H7 (cell line): ENCODE measurements at regions not wholly inside any gene's neighbourhood (a gene's known extent, or its start where the extent isn't known, plus 50 kb on each side); places are given as distances from the start of the nearest gene placed in this dataset.

ENCODE experiments used
- DNase-seq: peaks from one replicate; pipeline ENCODE4 v3.0.0; 2012
- H3K27me3 ChIP-seq: 2 replicates; pipeline ENCODE4 v1.6.0; 2011; ENCODE audit warnings: mild to moderate bottlenecking, low read length; ENCODE audit not compliant: control insufficient read depth, insufficient read depth
- H3K36me3 ChIP-seq: replicated peaks from 2 replicates; pipeline ENCODE4 v1.5.1; 2011; ENCODE audit warnings: low read length; ENCODE audit not compliant: control insufficient read depth, insufficient read depth
- H3K4me3 ChIP-seq: 2 replicates; pipeline ENCODE4 v1.5.1; 2011; ENCODE audit warnings: low read depth, mild to moderate bottlenecking, control low read depth, low read length, moderate library complexity; ENCODE audit not compliant: insufficient read depth

- no peak for DNase-seq
- H3K27me3 ChIP-seq, result no peaks in the 10 kb centered on the region
- H3K4me3 ChIP-seq, result no peak overlapping the region
- H3K36me3 ChIP-seq, result no peaks in the 10 kb centered on the region
These were observed 268.2 kb downstream of the PTEN start for GRCh38 chr10:88131511-88132139.

DNA sequence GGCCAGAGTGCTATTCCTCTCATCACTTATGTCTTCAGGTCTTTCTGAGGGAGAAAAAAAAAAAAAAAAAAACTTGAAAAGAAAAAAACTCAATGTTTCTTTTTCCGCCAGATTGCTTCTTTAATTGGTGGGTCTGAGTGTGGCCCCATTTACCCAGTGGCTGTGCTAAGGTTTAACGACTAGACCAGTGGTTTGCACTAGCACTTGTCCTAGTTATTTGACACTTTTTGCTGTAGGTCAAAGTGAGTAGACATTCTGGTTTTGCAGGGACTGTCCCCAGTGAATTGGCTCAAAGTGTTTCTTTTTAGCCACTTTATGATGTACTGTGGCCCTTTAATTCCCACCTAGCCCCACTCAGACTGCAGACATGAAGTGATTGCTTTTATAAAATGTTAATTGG lies 273.3 kb downstream of the PTEN start:
- DNase-seq, result no peak
- Histone ChIP-seq H3K4me3 (no peak overlapping the region), H3K36me3 (no peaks in the 10 kb centered on the region), H3K27me3 (no peaks in the 10 kb centered on the region)

DNA sequence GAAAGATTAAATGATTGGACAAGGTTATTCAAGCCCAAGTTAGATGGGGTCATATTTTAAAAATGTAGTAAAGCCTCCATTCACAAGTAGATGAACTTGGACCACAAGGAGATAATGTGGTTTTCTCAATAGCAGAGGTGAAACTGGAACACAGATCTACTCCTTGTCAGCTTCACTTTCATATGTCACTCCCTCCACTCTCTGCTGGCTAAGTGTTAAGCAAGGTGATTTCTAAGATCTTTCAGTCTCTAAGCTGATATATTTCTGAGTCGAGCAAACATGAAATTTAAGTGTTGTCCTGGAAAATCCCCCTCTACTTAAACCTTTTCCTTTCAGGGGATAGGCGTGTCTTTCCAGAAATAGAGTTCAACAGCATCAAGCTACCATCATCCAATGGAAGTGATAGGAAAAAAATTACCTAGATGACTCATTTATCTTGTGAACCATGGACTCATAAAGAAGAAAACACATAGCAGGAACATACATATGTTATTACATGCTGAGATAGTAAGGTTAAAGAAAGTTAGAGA lies 275.0 kb downstream of the PTEN start:
- no peaks in the 10 kb centered on the region for H3K27me3 ChIP-seq
- H3K4me3 ChIP-seq, result no peak overlapping the region

GRCh38 chr10:88147000-88147798 lies 283.8 kb downstream of the PTEN start:
- H3K36me3 ChIP-seq, result no peaks in the 10 kb centered on the region
- no peak for DNase-seq
- H3K27me3 ChIP-seq, result no peaks in the 10 kb centered on the region
- H3K4me3 ChIP-seq, result no peak overlapping the region

More for the DNA sequence above, 275.0 kb downstream of the PTEN start:
- no peak for DNase-seq
- H3K36me3 ChIP-seq, result no peaks in the 10 kb centered on the region

DNA sequence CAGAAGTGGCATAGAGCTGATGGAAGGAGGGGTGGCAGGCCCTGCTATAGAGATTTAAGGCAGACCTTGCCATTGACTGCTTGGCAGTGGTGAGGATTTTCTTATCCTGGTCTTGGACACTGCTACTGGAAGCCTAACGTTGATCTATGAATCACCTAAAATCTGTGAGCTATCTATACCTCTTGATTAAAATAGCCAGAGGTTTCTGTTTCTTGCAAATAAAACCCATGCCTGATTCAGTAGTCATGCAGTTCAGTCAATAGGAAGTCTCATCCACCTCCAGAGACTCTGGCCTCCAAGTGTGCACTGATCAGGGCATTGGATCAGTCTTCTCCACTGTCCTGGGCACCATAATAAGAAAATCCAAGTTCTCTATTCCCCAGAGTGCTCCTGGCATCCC lies 286.5 kb downstream of the PTEN start:
- H3K27me3 ChIP-seq, result no peaks in the 10 kb centered on the region
- H3K4me3 ChIP-seq, result no peak overlapping the region
- no peaks in the 10 kb centered on the region for H3K36me3 ChIP-seq
- no peak for DNase-seq

GRCh38 chr10:88150339-88150738 lies 286.9 kb downstream of the PTEN start:
- Histone ChIP-seq H3K27me3 (no peaks in the 10 kb centered on the region), H3K4me3 (no peak overlapping the region), H3K36me3 (no peaks in the 10 kb centered on the region)
- DNase-seq, result no peak

DNA sequence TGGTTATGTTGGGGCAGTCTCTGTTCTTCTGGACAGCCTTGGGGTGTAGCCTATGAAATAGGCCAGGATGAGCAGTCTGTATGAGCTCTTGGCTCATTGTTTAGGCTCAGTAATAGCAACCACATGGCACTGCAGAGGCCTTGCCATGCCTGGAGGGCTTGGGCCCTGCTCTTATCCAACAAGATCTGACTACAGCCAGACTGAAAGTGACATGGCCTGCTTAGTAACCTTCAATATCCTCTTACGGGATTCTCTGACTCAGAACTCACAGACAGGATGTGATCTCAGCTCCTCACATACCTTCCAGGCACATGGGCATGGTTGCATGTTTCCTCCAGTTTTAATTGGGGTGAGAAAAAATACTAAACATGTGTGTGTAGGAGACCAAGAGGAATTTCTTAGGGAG lies 289.3 kb downstream of the PTEN start:
- Histone ChIP-seq H3K27me3 (no peaks in the 10 kb centered on the region), H3K4me3 (no peak overlapping the region), H3K36me3 (no peaks in the 10 kb centered on the region)
- no peak for DNase-seq

GRCh38 chr10:88154596-88155250 lies 291.3 kb downstream of the PTEN start:
- no peak overlapping the region for H3K4me3 ChIP-seq
- H3K36me3 ChIP-seq, result no peaks in the 10 kb centered on the region
- no peaks in the 10 kb centered on the region for H3K27me3 ChIP-seq
- DNase-seq, result no peak

DNA sequence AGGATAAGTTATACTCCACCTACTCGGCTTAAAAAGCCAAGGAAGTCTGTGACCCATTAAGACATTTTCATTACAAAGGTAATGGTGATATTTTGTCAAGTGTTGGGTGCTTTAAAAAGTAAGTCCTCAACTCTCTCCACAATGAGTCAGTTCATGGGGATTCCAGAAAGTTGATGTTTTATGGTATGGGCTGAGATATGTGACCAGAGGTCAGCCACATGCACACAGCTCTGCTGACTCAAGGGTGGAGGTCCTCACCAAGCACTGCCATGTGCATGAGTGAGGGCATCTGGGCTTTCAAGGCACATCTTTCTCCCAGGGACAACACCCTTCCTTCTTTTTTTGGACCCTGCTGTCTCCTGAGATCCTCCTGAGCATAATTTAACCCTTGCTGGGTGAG lies 292.9 kb downstream of the PTEN start:
- Histone ChIP-seq H3K4me3 (no peak overlapping the region), H3K36me3 (no peaks in the 10 kb centered on the region), H3K27me3 (no peaks in the 10 kb centered on the region)
- DNase-seq, result no peak

DNA sequence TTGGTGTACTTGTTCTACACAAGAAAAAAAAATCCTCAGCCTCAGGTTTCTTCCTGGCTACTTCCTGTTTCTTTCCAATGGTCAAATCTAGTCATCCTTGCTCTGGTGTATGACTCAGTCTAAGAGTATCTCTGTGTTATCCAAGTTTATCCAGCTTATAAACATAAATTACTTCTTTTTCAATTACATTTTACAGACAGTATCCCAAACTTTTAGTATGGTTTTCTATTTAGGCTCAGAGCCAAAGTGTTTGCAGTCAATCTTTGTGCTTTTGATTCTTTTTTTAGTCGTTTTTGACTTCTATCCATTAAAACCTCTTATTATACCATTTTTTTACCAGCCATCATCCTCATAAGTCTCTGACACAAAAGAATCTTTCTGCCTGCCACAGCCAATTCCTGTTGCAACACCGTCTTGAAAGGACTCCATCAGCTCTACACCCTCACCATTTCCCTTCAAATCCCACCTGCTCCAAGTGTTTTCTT lies 294.6 kb downstream of the PTEN start:
- H3K36me3 ChIP-seq, result no peaks in the 10 kb centered on the region

GRCh38 chr10:88158526-88159122 lies 295.2 kb downstream of the PTEN start:
- Histone ChIP-seq H3K36me3 (no peaks in the 10 kb centered on the region), H3K27me3 (no peaks in the 10 kb centered on the region), H3K4me3 (no peak overlapping the region)
- no peak for DNase-seq

More for the DNA sequence above, 294.6 kb downstream of the PTEN start:
- H3K27me3 ChIP-seq, result no peaks in the 10 kb centered on the region
- no peak for DNase-seq
- no peak overlapping the region for H3K4me3 ChIP-seq

DNA sequence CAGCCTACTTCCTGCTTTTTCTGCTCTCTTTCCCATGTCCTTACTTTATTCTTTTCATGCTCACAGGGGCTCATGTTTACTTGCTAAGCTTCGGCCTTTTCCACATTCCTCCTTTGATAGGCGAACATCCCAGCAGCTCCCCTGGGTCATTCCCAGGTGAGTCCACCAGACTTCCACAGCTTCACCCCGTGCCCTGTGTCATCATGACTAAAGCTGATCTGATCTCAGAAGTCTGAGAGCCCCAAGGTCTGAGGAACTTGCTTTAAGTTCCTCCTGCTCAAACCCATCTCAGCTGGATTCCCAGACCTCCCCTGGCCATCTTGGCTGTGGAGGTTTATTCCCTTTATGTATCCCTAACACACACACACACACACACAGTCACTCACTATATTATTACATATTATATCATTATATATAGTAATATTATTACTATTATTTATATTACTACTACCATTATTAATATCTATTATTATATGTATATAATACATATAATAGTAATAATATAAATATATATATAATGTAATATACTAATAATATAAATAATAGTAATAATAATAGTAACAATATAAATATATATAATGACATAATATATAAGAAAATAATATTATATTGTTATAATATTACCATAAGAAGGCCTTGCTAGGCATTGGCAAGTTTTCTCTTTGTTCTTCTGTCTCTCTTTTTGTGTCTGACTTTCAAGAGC lies 295.9 kb downstream of the PTEN start:
- no peaks in the 10 kb centered on the region for H3K36me3 ChIP-seq
- H3K4me3 ChIP-seq, result no peak overlapping the region
- no peak for DNase-seq
- no peaks in the 10 kb centered on the region for H3K27me3 ChIP-seq

DNA sequence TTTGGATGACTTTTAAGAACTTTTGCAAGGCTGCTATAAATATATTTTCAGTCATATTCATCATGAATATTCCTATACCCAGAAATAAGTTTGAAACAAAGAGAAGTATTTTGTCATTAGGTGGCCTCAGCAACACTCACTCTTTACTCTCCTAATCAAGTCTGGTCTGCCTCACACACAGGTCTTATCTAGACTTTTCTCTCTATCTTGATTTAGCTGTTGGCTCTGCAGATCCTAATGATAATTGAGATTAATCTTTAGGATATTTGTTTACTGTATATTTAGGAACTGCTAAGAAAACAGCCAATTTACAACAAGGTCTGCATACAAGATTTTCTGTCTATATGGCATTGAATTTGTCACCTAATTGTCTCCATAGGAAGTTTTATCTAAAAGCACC lies 297.6 kb downstream of the PTEN start:
- no peak for DNase-seq
- Histone ChIP-seq H3K27me3 (no peaks in the 10 kb centered on the region), H3K36me3 (no peaks in the 10 kb centered on the region), H3K4me3 (no peak overlapping the region)

DNA sequence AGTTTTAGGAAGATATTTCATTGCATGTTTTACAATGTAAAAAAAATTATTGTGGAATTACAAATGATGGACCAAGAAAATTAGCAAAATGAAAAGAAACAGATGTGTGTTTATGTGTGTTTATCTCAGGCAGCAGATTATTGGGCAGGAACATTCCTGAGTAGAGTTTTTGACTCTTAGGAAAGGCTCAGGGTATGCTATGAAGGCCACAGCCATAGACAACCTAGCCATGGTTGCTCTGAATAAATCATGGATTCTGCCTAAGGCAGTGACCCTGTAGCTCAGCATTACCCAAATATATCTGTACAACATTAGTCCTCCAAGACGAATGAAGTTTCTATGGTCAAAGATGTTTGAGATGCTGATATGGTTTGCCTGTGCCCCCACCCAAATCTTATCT lies 298.3 kb downstream of the PTEN start:
- H3K36me3 ChIP-seq, result no peaks in the 10 kb centered on the region
- no peaks in the 10 kb centered on the region for H3K27me3 ChIP-seq

More for the DNA sequence above, 298.3 kb downstream of the PTEN start:
- no peak overlapping the region for H3K4me3 ChIP-seq
- DNase-seq, result no peak
